ENCODE measurements at regions not wholly inside any gene's neighbourhood (a gene's known extent, or its start where the extent isn't known, plus 50 kb on each side); places are given as distances from the start of the nearest gene placed in this dataset.
"Not testable (repeated sequence)": the region's sequence is repeated elsewhere in the genome, so short reads cannot be mapped to it uniquely, and the experiment has no call there.

GRCh38 chr14:65847075-65847847 is 434.7 kb downstream of the FUT8 start:
- H3K9ac ChIP-seq (ENCODE audit: low read length) = no peak overlapping the region
- TF ChIP-seq EZH2phosphoT487 (conservative IDR thresholded peaks at IDR 0.05; ENCODE audit: low read length) = no peak
- TF ChIP-seq, protein P1, sequence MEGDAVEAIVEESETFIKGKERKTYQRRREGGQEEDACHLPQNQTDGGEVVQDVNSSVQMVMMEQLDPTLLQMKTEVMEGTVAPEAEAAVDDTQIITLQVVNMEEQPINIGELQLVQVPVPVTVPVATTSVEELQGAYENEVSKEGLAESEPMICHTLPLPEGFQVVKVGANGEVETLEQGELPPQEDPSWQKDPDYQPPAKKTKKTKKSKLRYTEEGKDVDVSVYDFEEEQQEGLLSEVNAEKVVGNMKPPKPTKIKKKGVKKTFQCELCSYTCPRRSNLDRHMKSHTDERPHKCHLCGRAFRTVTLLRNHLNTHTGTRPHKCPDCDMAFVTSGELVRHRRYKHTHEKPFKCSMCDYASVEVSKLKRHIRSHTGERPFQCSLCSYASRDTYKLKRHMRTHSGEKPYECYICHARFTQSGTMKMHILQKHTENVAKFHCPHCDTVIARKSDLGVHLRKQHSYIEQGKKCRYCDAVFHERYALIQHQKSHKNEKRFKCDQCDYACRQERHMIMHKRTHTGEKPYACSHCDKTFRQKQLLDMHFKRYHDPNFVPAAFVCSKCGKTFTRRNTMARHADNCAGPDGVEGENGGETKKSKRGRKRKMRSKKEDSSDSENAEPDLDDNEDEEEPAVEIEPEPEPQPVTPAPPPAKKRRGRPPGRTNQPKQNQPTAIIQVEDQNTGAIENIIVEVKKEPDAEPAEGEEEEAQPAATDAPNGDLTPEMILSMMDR (IDR thresholded peaks at IDR 0.05; ENCODE audit: insufficient read depth, low read length, poor library complexity, severe bottlenecking) = no peak

DNA sequence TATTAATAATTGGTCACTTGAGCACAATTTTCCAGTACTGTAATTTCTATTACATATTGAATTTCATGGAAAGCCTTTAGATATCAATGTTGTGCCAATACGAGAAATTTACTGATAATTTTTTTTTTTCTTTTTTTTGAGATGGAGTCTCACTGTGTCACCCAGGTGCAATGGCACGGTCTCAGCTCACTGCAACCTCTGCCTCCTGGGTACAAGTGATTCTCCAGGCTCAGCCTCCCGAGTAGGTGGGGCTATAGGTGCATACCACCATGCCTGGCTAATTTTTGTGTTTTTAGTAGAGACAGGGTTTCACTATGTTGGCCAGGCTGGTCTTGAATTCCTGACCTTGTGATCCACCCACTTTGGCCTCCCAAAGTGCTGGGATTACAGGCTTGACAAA is 435.4 kb downstream of the FUT8 start:
- not testable (repeated sequence) for H3K27me3 ChIP-seq (ENCODE audit: low read length); H3K4me2 ChIP-seq (ENCODE audit: low read depth, low read length, poor library complexity, severe bottlenecking)

More at GRCh38 chr14:65847075-65847847, 434.7 kb downstream of the FUT8 start:
- H3K36me3 ChIP-seq (ENCODE audit: low read length) = no peaks in the 10 kb centered on the region
- H3K4me3 ChIP-seq (ENCODE audit: insufficient read depth, low read length, poor library complexity, severe bottlenecking) = no peak overlapping the region
- H3K27ac ChIP-seq (ENCODE audit: low read depth, low read length) = no peak overlapping the region
- no peaks in the 10 kb centered on the region for H4K20me1 ChIP-seq (ENCODE audit: low read depth, low read length)
- H2AFZ ChIP-seq (ENCODE audit: low read depth, low read length, severe bottlenecking) = no peak overlapping the region
- no peaks in the 10 kb centered on the region for H3K27me3 ChIP-seq (ENCODE audit: low read length)
- no peaks in the 10 kb centered on the region for H3K9me2 ChIP-seq (replicated peaks; ENCODE audit: insufficient read depth, low read length)
- H3K9me3 ChIP-seq (ENCODE audit: insufficient read depth, low read length) = no peaks in the 10 kb centered on the region
- no peaks in the 10 kb centered on the region for H3F3A ChIP-seq (ENCODE audit: insufficient read depth)
- H3K4me2 ChIP-seq (ENCODE audit: low read depth, low read length, poor library complexity, severe bottlenecking) = no peak overlapping the region
- H3K79me2 ChIP-seq (ENCODE audit: insufficient read depth, low read length) = no peaks in the 10 kb centered on the region

DNA sequence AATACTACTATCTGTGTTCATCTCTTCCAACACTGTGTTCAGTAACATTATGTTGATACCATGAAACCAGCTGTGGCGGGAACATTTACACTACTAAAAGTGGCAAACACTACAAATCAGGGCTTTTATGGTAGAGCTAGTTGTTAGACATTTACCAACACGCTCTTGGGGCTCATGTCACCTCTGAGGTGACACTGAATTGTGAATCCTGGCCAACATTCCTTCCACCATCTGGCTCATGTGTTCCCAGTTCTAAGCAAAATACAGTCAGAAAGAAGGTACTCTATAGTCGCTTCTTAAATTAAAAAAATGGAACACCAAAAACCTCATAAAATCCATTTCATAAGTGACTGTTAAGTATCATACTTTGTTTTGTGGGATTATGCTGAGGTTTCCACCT is 436.6 kb downstream of the FUT8 start:
- no peak for TF ChIP-seq EZH2phosphoT487 (conservative IDR thresholded peaks at IDR 0.05; ENCODE audit: low read length)
- TF ChIP-seq, protein P1 (IDR thresholded peaks at IDR 0.05; ENCODE audit: insufficient read depth, low read length, poor library complexity, severe bottlenecking) = no peak
- no peak overlapping the region for H3K9ac ChIP-seq (ENCODE audit: low read length)
- H3K27ac ChIP-seq (ENCODE audit: low read depth, low read length) = no peak overlapping the region
- H4K20me1 ChIP-seq (ENCODE audit: low read depth, low read length) = no peaks in the 10 kb centered on the region
- no peaks in the 10 kb centered on the region for H3K36me3 ChIP-seq (ENCODE audit: low read length)
- no peak overlapping the region for H2AFZ ChIP-seq (ENCODE audit: low read depth, low read length, severe bottlenecking)
- H3K4me3 ChIP-seq (ENCODE audit: insufficient read depth, low read length, poor library complexity, severe bottlenecking) = no peak overlapping the region
- no peaks in the 10 kb centered on the region for H3K9me3 ChIP-seq (ENCODE audit: insufficient read depth, low read length)
- H3F3A ChIP-seq (ENCODE audit: insufficient read depth) = no peaks in the 10 kb centered on the region
- H3K27me3 ChIP-seq (ENCODE audit: low read length) = no peaks in the 10 kb centered on the region
- H3K9me2 ChIP-seq (replicated peaks; ENCODE audit: insufficient read depth, low read length) = no peaks in the 10 kb centered on the region
- no peaks in the 10 kb centered on the region for H3K79me2 ChIP-seq (ENCODE audit: insufficient read depth, low read length)
- no peak overlapping the region for H3K4me2 ChIP-seq (ENCODE audit: low read depth, low read length, poor library complexity, severe bottlenecking)

More for the DNA sequence above, 435.4 kb downstream of the FUT8 start:
- H3K36me3 ChIP-seq (ENCODE audit: low read length); H3K4me3 ChIP-seq (ENCODE audit: insufficient read depth, low read length, poor library complexity, severe bottlenecking); H4K20me1 ChIP-seq (ENCODE audit: low read depth, low read length); H3K9me2 ChIP-seq (replicated peaks; ENCODE audit: insufficient read depth, low read length); H3F3A ChIP-seq (ENCODE audit: insufficient read depth); H3K27ac ChIP-seq (ENCODE audit: low read depth, low read length); H3K9ac ChIP-seq (ENCODE audit: low read length); H2AFZ ChIP-seq (ENCODE audit: low read depth, low read length, severe bottlenecking); H3K79me2 ChIP-seq (ENCODE audit: insufficient read depth, low read length); H3K9me3 ChIP-seq (ENCODE audit: insufficient read depth, low read length): not testable (repeated sequence)

DNA sequence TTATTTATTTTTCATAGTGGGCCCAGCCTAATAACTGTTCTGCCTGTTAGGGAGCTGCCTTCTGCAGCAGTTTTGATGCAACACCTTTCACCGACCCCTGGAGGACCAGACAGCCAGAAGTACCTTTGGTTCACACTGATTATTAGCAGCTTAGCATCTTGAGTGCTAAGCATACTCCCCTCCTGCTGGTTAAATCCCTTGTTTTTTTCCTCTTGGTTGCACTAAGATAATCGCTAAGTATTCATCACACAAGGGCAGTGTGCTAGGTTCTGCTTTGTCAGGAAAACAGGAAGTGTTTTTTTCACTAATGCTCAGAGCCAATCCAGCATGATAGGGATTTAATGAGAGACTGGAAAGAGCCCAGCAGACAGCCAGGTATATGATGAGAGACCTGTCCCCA is 437.0 kb downstream of the FUT8 start:
- Histone ChIP-seq H3K9ac (ENCODE audit: low read length) (no peak overlapping the region), H3K9me3 (ENCODE audit: insufficient read depth, low read length) (no peaks in the 10 kb centered on the region), H3K36me3 (ENCODE audit: low read length) (no peaks in the 10 kb centered on the region), H2AFZ (ENCODE audit: low read depth, low read length, severe bottlenecking) (no peak overlapping the region), H3K4me3 (ENCODE audit: insufficient read depth, low read length, poor library complexity, severe bottlenecking) (no peak overlapping the region), H3F3A (ENCODE audit: insufficient read depth) (no peaks in the 10 kb centered on the region), H3K9me2 (replicated peaks; ENCODE audit: insufficient read depth, low read length) (no peaks in the 10 kb centered on the region), H3K27ac (ENCODE audit: low read depth, low read length) (no peak overlapping the region), H3K79me2 (ENCODE audit: insufficient read depth, low read length) (no peaks in the 10 kb centered on the region), H3K27me3 (ENCODE audit: low read length) (no peaks in the 10 kb centered on the region), H3K4me2 (ENCODE audit: low read depth, low read length, poor library complexity, severe bottlenecking) (no peak overlapping the region), H4K20me1 (ENCODE audit: low read depth, low read length) (no peaks in the 10 kb centered on the region)
- TF ChIP-seq EZH2phosphoT487 (conservative IDR thresholded peaks at IDR 0.05; ENCODE audit: low read length) = no peak
- TF ChIP-seq, protein P1 (IDR thresholded peaks at IDR 0.05; ENCODE audit: insufficient read depth, low read length, poor library complexity, severe bottlenecking) = no peak

Measured in SU-DHL-6 (cell line).